Fibroblast of lung (primary cell): ENCODE measurements at regions not wholly inside any gene's neighbourhood (a gene's known extent, or its start where the extent isn't known, plus 50 kb on each side); places are given as distances from the start of the nearest gene placed in this dataset.

Experiments
- EZH2 ChIP-seq: IDR thresholded peaks from 2 replicates; pipeline ENCODE4 v1.5.1; 2012; ENCODE audit warnings: low read length, control low read depth, mild to moderate bottlenecking; ENCODE audit errors: missing control alignments
- TF ChIP-seq, protein P1 (sequence below), 2 donors: IDR thresholded peaks in 1 of 2; conservative IDR thresholded peaks in 1 of 2; 1 replicate in 1 of 2; 2 replicates in 1 of 2; pipeline ENCODE4 v1.5.1; 2011 to 2012; ENCODE audit warnings: low read length in 2 of 2, control low read depth in 1 of 2, inconsistent platforms in 1 of 2, low read depth in 1 of 2, mild to moderate bottlenecking in 1 of 2

DNA sequence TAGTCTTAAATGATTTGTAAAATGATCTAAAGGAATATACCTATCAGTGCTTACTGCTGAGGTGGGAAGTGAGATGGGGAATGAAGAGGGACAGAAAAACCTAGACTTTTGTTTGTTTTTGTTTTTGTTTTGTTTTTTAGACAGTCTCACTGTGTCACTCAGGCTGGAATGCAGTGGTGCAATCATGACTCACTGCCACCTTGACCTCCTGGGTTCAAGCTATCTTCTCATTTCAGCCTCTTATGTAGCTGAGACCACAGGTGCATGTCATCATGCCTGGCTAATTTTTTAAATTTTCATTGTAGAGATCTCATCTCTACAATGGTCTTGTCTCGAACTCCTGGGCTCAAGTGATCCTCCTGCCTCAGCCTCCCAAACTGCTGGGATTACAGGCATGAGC is 116.4 kb upstream of the SEM1 start:
- TF ChIP-seq, protein P1, sequence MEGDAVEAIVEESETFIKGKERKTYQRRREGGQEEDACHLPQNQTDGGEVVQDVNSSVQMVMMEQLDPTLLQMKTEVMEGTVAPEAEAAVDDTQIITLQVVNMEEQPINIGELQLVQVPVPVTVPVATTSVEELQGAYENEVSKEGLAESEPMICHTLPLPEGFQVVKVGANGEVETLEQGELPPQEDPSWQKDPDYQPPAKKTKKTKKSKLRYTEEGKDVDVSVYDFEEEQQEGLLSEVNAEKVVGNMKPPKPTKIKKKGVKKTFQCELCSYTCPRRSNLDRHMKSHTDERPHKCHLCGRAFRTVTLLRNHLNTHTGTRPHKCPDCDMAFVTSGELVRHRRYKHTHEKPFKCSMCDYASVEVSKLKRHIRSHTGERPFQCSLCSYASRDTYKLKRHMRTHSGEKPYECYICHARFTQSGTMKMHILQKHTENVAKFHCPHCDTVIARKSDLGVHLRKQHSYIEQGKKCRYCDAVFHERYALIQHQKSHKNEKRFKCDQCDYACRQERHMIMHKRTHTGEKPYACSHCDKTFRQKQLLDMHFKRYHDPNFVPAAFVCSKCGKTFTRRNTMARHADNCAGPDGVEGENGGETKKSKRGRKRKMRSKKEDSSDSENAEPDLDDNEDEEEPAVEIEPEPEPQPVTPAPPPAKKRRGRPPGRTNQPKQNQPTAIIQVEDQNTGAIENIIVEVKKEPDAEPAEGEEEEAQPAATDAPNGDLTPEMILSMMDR (conservative IDR thresholded peaks at IDR 0.05 in 1 of 2, IDR thresholded peaks at IDR 0.05 in 1 of 2; ENCODE audit: low read depth in 1 of 2, low read length in 2 of 2): no peak
- TF ChIP-seq EZH2: no peak
